ENCODE measurements at regions not wholly inside any gene's neighbourhood (a gene's known extent, or its start where the extent isn't known, plus 50 kb on each side); places are given as distances from the start of the nearest gene placed in this dataset.

- no peak overlapping the region for H3K27ac ChIP-seq
- Mint-ChIP-seq H3K36me3 (no peaks in the 10 kb centered on the region), H3K4me1 (no peaks in the 10 kb centered on the region), H3K4me3 (no peak overlapping the region), H3K27ac (no peak overlapping the region), H3K9me3 (no peaks in the 10 kb centered on the region), H3K27me3 (ENCODE audit: insufficient read depth, low read depth) (peaks cover 2% of the 10 kb centered on the region)
- no peak for DNase-seq (ENCODE audit: low spot score)
- H3K79me2 ChIP-seq (ENCODE audit: low read depth), result no peaks in the 10 kb centered on the region
- H3K27me3 ChIP-seq, result no peaks in the 10 kb centered on the region
- no peaks in the 10 kb centered on the region for H3K4me1 ChIP-seq
- H3K4me3 ChIP-seq, result no peak overlapping the region
- no peak overlapping the region for H3K9ac ChIP-seq
- no peak overlapping the region for H3K4me2 ChIP-seq
- H2AFZ ChIP-seq (replicated peaks), result no peak overlapping the region
- TF ChIP-seq CTCF (IDR thresholded peaks at IDR 0.05) (no peak), EZH2 (IDR thresholded peaks at IDR 0.05) (no peak), EZH2phosphoT487 (IDR thresholded peaks at IDR 0.05) (no peak)
- no peaks in the 10 kb centered on the region for H4K20me1 ChIP-seq (ENCODE audit: low read depth)
- H3K9me3 ChIP-seq (ENCODE audit: low read depth), result no peaks in the 10 kb centered on the region
- no peaks in the 10 kb centered on the region for H3F3A ChIP-seq (ENCODE audit: low read depth)
- no peaks in the 10 kb centered on the region for H3K36me3 ChIP-seq
Observed at GRCh38 chr1:55694310-55694801, 479.2 kb upstream of the USP24 start.

GRCh38 chr1:55692726-55693125 is 477.6 kb upstream of the USP24 start:
- Mint-ChIP-seq H3K4me1 (no peaks in the 10 kb centered on the region), H3K9me3 (no peaks in the 10 kb centered on the region), H3K27ac (no peak overlapping the region), H3K36me3 (no peaks in the 10 kb centered on the region), H3K27me3 (ENCODE audit: insufficient read depth, low read depth) (peaks cover 2% of the 10 kb centered on the region), H3K4me3 (no peak overlapping the region)
- Histone ChIP-seq H3K9me3 (ENCODE audit: low read depth) (no peaks in the 10 kb centered on the region), H3K27me3 (no peaks in the 10 kb centered on the region), H3K4me2 (no peak overlapping the region), H3K79me2 (ENCODE audit: low read depth) (no peaks in the 10 kb centered on the region), H3K4me3 (no peak overlapping the region), H4K20me1 (ENCODE audit: low read depth) (no peaks in the 10 kb centered on the region), H2AFZ (replicated peaks) (no peak overlapping the region), H3K9ac (no peak overlapping the region), H3K36me3 (no peaks in the 10 kb centered on the region), H3F3A (ENCODE audit: low read depth) (no peaks in the 10 kb centered on the region), H3K27ac (no peak overlapping the region), H3K4me1 (no peaks in the 10 kb centered on the region)
- DNase-seq (ENCODE audit: low spot score), result no peak
- TF ChIP-seq EZH2phosphoT487 (IDR thresholded peaks at IDR 0.05), result no peak

GRCh38 chr1:55690366-55690765 is 475.2 kb upstream of the USP24 start:
- Histone ChIP-seq H3K9ac (no peak overlapping the region), H3K4me3 (no peak overlapping the region), H2AFZ (replicated peaks) (no peak overlapping the region), H3K27ac (no peak overlapping the region), H3K27me3 (no peaks in the 10 kb centered on the region), H3K4me2 (no peak overlapping the region), H4K20me1 (ENCODE audit: low read depth) (no peaks in the 10 kb centered on the region), H3K79me2 (ENCODE audit: low read depth) (no peaks in the 10 kb centered on the region), H3K36me3 (no peaks in the 10 kb centered on the region), H3K9me3 (ENCODE audit: low read depth) (no peaks in the 10 kb centered on the region), H3F3A (ENCODE audit: low read depth) (no peaks in the 10 kb centered on the region), H3K4me1 (no peaks in the 10 kb centered on the region)
- no peak for DNase-seq (ENCODE audit: low spot score)
- Mint-ChIP-seq H3K4me3 (no peak overlapping the region), H3K36me3 (no peaks in the 10 kb centered on the region), H3K9me3 (no peaks in the 10 kb centered on the region), H3K27me3 (ENCODE audit: insufficient read depth, low read depth) (peaks cover 3% of the 10 kb centered on the region), H3K27ac (no peak overlapping the region), H3K4me1 (peaks cover 4% of the 10 kb centered on the region)
- TF ChIP-seq CTCF (IDR thresholded peaks at IDR 0.05) (no peak), EZH2 (IDR thresholded peaks at IDR 0.05) (no peak), EZH2phosphoT487 (IDR thresholded peaks at IDR 0.05) (no peak)

GRCh38 chr1:55689800-55690199 is 474.6 kb upstream of the USP24 start:
- Mint-ChIP-seq H3K4me3 (no peak overlapping the region), H3K9me3 (no peaks in the 10 kb centered on the region), H3K4me1 (peaks cover 4% of the 10 kb centered on the region), H3K27ac (no peak overlapping the region), H3K27me3 (ENCODE audit: insufficient read depth, low read depth) (peaks cover 3% of the 10 kb centered on the region), H3K36me3 (no peaks in the 10 kb centered on the region)
- Histone ChIP-seq H3K4me1 (no peaks in the 10 kb centered on the region), H3K4me3 (no peak overlapping the region), H2AFZ (replicated peaks) (no peak overlapping the region), H3K79me2 (ENCODE audit: low read depth) (no peaks in the 10 kb centered on the region), H4K20me1 (ENCODE audit: low read depth) (no peaks in the 10 kb centered on the region), H3F3A (ENCODE audit: low read depth) (no peaks in the 10 kb centered on the region), H3K27ac (no peak overlapping the region), H3K27me3 (no peaks in the 10 kb centered on the region), H3K4me2 (no peak overlapping the region), H3K9me3 (ENCODE audit: low read depth) (no peaks in the 10 kb centered on the region), H3K9ac (no peak overlapping the region), H3K36me3 (no peaks in the 10 kb centered on the region)
- DNase-seq (ENCODE audit: low spot score), result no peak
- TF ChIP-seq CTCF (IDR thresholded peaks at IDR 0.05) (no peak), EZH2 (IDR thresholded peaks at IDR 0.05) (no peak), EZH2phosphoT487 (IDR thresholded peaks at IDR 0.05) (no peak)

All from neural progenitor cell (in vitro differentiated cells).